NCI-H526 treated with DMSO at 0.1 percent for 48 hours (cell line): ENCODE measurements at regions not wholly inside any gene's neighbourhood (a gene's known extent, or its start where the extent isn't known, plus 50 kb on each side); places are given as distances from the start of the nearest gene placed in this dataset.

Source experiments
- DNase-seq: peaks from one replicate; lab custom pipeline; 2025; lab: John Stamatoyannopoulos, UW

GRCh38 chr3:24596626-24597025 is 102.0 kb upstream of the THRB start:
- DNase-seq: no peak

GRCh38 chr3:24598695-24599470 is 104.2 kb upstream of the THRB start:
- no peak for DNase-seq

- no peak for DNase-seq
These were observed 106.7 kb upstream of the THRB start for GRCh38 chr3:24601066-24601939.

- no peak for DNase-seq
These were observed 109.6 kb upstream of the THRB start for GRCh38 chr3:24604215-24604614.

GRCh38 chr3:24605511-24606028 is 110.9 kb upstream of the THRB start:
- no peak for DNase-seq

- DNase-seq: no peak
These were observed 112.6 kb upstream of the THRB start for GRCh38 chr3:24607281-24607680.

GRCh38 chr3:24608701-24609390 is 114.2 kb upstream of the THRB start:
- no peak for DNase-seq

- no peak for DNase-seq
These were observed 119.7 kb upstream of the THRB start for GRCh38 chr3:24614359-24614758.

- DNase-seq: no peak
These were observed 120.5 kb upstream of the THRB start for GRCh38 chr3:24615177-24615576.

- DNase-seq: no peak
These were observed 121.6 kb upstream of the THRB start for GRCh38 chr3:24616110-24616829.

- no peak for DNase-seq
These were observed 127.5 kb upstream of the THRB start for GRCh38 chr3:24622138-24622537.

- no peak for DNase-seq
These were observed 128.1 kb upstream of the THRB start for GRCh38 chr3:24622696-24623225.

- DNase-seq: no peak
These were observed 129.0 kb upstream of the THRB start for GRCh38 chr3:24623657-24624056.

GRCh38 chr3:24624938-24625681 is 130.5 kb upstream of the THRB start:
- DNase-seq: no peak

- no peak for DNase-seq
These were observed 134.0 kb upstream of the THRB start for GRCh38 chr3:24628523-24629258.

- no peak for DNase-seq
These were observed 136.8 kb upstream of the THRB start for GRCh38 chr3:24631481-24631880.

- no peak for DNase-seq
These were observed 144.4 kb upstream of the THRB start for GRCh38 chr3:24639061-24639460.

- no peak for DNase-seq
These were observed 145.1 kb upstream of the THRB start for GRCh38 chr3:24639481-24640329.

- peak; percentile 9 for DNase-seq
These were observed 145.8 kb upstream of the THRB start for GRCh38 chr3:24640330-24640877.
